ENCODE measurements at regions not wholly inside any gene's neighbourhood (a gene's known extent, or its start where the extent isn't known, plus 50 kb on each side); places are given as distances from the start of the nearest gene placed in this dataset.

- DNase-seq, result no peak
Measured at GRCh38 chr3:94179059-94179458, 116.2 kb downstream of the NSUN3 start.

GRCh38 chr3:94183551-94183950 is 120.7 kb downstream of the NSUN3 start:
- no peak for DNase-seq

- no peak for DNase-seq
Measured at GRCh38 chr3:94184781-94185180, 121.9 kb downstream of the NSUN3 start.

GRCh38 chr3:94185753-94186152 is 122.9 kb downstream of the NSUN3 start:
- DNase-seq, result no peak

- no peak for DNase-seq
Measured at GRCh38 chr3:94187697-94188096, 124.8 kb downstream of the NSUN3 start.

GRCh38 chr3:94195381-94195780 is 132.5 kb downstream of the NSUN3 start:
- no peak for DNase-seq

- DNase-seq, result no peak
Measured at GRCh38 chr3:94206291-94206690, 143.4 kb downstream of the NSUN3 start.

- no peak for DNase-seq
Measured at GRCh38 chr3:94210256-94210655, 147.4 kb downstream of the NSUN3 start.

- no peak for DNase-seq
Measured at GRCh38 chr3:94217406-94217805, 154.5 kb downstream of the NSUN3 start.

- DNase-seq, result no peak
Measured at GRCh38 chr3:94220426-94220825, 157.6 kb downstream of the NSUN3 start.

- no peak for DNase-seq
Measured at GRCh38 chr3:94221829-94222228, 159.0 kb downstream of the NSUN3 start.

GRCh38 chr3:94225148-94225865 is 162.4 kb downstream of the NSUN3 start:
- DNase-seq, result no peak

- no peak for DNase-seq
Measured at GRCh38 chr3:94226078-94226477, 163.2 kb downstream of the NSUN3 start.

- DNase-seq, result no peak
Measured at GRCh38 chr3:94232921-94233320, 170.1 kb downstream of the NSUN3 start.

GRCh38 chr3:94234177-94234788 is 171.4 kb downstream of the NSUN3 start:
- peak; percentile 75 for DNase-seq

- no peak for DNase-seq
Measured at GRCh38 chr3:94241986-94242385, 179.1 kb downstream of the NSUN3 start.

- no peak for DNase-seq
Measured at GRCh38 chr3:94246171-94246570, 183.3 kb downstream of the NSUN3 start.

- no peak for DNase-seq
Measured at GRCh38 chr3:94248042-94248441, 185.2 kb downstream of the NSUN3 start.

- DNase-seq, result peak; percentile 89
Measured at GRCh38 chr3:94249491-94250079, 186.7 kb downstream of the NSUN3 start.

GRCh38 chr3:94251566-94251965 is 188.7 kb downstream of the NSUN3 start:
- no peak for DNase-seq

GRCh38 chr3:94252316-94252715 is 189.5 kb downstream of the NSUN3 start:
- no peak for DNase-seq

- no peak for DNase-seq
Measured at GRCh38 chr3:94256888-94257813, 194.3 kb downstream of the NSUN3 start.

- DNase-seq, result no peak
Measured at GRCh38 chr3:94258851-94259250, 196.0 kb downstream of the NSUN3 start.

All from NCI-H82 (cell line).